Kidney glomerular epithelial cell (primary cell): ENCODE measurements at regions not wholly inside any gene's neighbourhood (a gene's known extent, or its start where the extent isn't known, plus 50 kb on each side); places are given as distances from the start of the nearest gene placed in this dataset.
"Not testable (repeated sequence)": the region's sequence is repeated elsewhere in the genome, so short reads cannot be mapped to it uniquely, and the experiment has no call there.

Experiments
- DNase-seq: peaks from one replicate; lab custom pipeline; 2025; lab: John Stamatoyannopoulos, UW

- DNase-seq, result peak; percentile 41
These were observed 307.2 kb downstream of the HHIPL2 start for GRCh38 chr1:222240536-222241181.

GRCh38 chr1:222239130-222239529 lies 308.8 kb downstream of the HHIPL2 start:
- no peak for DNase-seq

DNA sequence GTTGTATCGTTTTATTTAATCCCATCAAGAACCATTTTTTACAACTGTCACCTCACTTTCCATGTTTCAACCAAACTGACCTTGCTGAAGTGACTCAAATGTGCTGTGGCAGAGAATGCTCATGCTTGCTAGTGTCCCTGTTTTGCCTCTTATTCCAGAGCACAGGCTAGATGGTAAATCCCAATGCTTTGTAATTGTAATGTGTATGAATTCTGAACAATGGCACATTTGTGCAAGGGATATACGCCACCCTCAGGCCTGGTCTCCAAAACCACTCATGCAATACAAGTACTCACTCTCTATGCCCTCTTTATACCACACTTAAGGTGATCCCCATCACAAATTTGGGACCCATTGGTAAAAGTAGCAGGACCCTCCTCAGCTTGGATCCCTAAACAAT lies 313.6 kb downstream of the HHIPL2 start:
- DNase-seq, result no peak

GRCh38 chr1:222233444-222234158 lies 314.3 kb downstream of the HHIPL2 start:
- DNase-seq, result no peak

DNA sequence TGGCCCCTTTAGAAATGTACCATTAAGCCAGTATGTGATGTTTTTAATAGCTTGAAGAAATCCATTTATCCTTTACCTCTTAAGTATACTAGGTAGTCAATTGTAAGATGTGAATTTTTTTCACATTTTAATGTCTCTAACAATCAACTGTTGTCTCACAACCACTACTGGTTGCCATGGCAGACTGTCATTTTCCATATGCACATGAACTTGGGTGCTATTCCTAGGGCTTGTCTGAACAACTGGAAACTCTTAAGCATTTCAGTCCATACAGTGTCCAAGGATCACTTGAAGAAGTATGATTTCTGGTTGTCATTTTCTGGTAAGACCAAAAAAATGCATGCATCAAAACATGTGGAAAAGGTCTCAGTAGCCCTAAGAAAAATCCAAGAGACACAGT lies 315.1 kb downstream of the HHIPL2 start:
- DNase-seq, result no peak

DNA sequence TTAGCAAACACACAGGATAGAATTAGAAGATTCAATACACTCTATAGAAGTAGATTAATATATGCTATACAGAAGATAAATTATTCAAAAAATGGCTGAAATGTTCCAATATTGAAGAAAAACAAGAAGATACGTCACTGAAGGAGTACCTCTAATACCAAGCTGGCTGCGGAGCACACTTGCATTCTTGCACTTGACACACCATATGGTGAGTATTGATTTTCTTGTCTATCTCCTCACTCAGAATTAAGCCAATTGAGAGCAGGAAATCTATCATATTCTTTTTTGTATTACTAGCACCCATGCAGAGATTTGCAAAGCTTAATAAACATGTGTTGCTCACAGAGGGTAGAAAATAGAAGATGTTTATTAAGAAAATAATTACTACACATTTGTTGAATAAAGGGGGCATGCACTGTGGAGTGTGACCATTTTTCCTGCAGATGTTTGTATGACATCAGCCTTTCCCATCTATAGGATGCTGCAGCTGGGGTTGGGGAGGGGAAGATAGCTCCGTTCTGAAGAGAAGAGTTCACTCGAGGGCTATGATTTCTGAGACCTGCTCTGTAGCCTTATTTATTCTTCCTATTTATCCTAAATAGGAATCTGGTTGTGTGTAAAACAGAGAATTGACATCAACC lies 318.1 kb downstream of the HHIPL2 start:
- no peak for DNase-seq

GRCh38 chr1:222225316-222225691 lies 322.6 kb downstream of the HHIPL2 start:
- DNase-seq, result no peak

- peak; percentile 9 for DNase-seq
These were observed 323.1 kb downstream of the HHIPL2 start for GRCh38 chr1:222224636-222225315.

GRCh38 chr1:222224156-222224555 lies 323.7 kb downstream of the HHIPL2 start:
- no peak for DNase-seq

GRCh38 chr1:222223010-222223409 lies 324.9 kb downstream of the HHIPL2 start:
- DNase-seq, result no peak

DNA sequence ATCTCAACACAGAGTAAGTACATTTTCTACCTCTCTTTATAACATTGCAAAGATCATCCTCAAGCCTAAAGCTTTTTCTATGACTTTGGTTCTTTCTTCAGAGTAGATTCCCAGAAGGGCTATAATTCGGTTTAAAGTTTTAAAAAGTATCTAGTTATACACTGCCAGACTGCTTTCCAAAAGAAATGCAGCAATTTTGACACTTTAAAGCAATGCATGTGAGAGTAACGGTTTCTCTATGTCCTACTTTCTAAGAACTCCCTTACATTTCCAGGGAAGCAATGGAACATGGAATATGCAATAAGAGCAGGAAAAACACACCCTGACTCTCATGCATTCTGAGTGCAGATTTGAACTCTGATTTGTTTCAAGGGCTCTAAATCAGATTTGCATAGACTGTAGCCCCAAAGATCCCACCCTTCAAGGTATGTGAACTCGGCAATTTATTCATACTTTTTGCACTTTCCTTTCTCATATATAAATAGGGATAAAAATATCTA lies 331.6 kb downstream of the HHIPL2 start:
- DNase-seq, result no peak

DNA sequence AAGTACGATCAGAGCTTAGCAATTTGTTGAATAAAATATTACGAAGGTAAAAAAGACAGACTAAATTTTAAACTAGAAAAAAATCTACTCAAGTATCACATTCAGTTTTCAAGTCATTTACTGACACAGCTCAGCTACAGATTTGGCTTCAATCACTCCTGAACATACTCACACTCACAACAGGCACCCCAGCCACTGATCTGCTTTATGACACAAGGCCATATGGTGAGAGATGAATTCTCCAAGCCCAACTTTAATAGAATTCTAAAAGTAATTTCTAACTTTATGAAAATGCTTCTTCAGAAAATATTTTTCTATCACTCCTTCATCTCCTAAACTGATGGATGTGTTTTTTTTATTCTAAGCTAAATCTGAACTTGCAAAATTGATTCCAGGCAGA lies 337.1 kb downstream of the HHIPL2 start:
- DNase-seq, result no peak

- no peak for DNase-seq
These were observed 343.4 kb downstream of the HHIPL2 start for GRCh38 chr1:222204475-222204874.

- no peak for DNase-seq
These were observed 345.1 kb downstream of the HHIPL2 start for GRCh38 chr1:222202831-222203230.

DNA sequence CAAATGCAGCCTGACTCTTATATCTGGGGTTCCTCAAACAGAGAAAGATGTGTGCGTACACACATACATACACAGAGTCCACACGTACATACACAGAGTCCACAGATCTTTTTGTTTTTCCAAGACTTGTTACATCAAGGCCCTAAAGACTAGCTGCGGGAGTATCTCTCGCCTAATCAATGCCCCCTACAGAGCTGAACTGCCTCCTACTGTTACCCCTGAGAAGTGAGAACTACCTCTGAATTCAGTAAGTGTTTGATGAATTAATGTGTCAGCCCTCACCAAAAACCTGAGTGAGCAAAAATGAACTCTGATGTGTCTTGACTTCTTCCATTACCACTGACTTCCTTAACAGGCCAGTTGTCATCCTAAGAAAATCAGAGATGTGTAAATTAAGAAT lies 351.2 kb downstream of the HHIPL2 start:
- DNase-seq, result no peak

DNA sequence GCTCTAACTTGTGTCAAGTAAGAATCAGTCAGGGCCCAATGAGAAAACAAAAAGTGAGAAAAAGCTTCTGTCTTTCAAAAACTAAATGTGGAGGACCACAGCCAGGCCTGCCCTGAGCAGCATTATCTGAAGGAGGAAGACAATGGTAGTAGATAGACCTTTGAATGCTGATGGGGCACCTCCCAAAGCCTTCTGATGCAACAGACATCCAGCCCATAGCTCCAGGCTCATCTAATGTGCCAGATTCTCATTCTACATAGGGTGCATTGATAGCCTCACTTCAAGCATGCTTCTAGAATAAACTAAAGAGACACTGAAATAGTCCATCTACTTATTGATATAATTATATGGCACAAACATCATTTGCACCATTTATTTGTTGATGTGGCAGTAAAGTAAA lies 351.6 kb downstream of the HHIPL2 start:
- DNase-seq, result no peak

GRCh38 chr1:222195857-222196256 lies 352.0 kb downstream of the HHIPL2 start:
- DNase-seq, result no peak

GRCh38 chr1:222189218-222189617 lies 358.7 kb downstream of the HHIPL2 start:
- DNase-seq, result no peak

DNA sequence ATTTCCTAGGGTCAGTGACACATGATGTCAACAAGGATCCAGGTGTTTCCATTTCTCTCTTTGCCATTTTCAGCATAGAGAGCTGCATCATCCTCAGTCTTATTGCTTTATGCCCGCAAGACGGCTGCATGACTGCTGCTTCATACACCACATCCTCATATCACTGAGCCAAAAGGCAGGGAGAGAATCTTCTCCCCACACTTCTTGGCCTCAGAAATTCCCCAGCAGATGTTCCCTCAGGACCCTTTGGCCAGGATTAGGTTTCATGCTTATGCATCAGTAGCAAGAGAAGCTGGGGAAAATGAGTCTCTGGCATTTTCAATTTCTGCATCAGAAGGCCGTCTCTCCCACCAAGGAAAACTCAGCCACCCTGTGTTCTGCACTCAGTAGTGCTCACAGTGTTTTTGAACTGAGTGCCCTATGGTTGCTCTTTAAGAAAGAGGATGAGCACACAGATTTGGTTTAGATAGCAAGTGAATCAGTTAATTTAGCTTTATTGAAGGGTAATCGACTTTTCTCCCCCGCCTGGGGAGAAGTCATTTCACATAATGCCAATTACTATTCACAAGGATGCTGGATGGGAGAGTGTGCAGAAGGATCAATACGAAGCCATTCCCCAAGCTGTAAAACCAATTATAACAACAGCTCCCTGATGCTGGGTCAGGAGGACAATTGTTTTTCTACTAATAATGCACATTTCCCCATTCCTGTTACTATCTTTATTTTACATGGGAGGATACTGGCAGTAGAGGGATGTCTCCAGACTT lies 360.2 kb downstream of the HHIPL2 start:
- no peak for DNase-seq

- DNase-seq, result no peak
These were observed 365.3 kb downstream of the HHIPL2 start for GRCh38 chr1:222182641-222183040.

GRCh38 chr1:222181191-222181590 lies 366.7 kb downstream of the HHIPL2 start:
- no peak for DNase-seq

DNA sequence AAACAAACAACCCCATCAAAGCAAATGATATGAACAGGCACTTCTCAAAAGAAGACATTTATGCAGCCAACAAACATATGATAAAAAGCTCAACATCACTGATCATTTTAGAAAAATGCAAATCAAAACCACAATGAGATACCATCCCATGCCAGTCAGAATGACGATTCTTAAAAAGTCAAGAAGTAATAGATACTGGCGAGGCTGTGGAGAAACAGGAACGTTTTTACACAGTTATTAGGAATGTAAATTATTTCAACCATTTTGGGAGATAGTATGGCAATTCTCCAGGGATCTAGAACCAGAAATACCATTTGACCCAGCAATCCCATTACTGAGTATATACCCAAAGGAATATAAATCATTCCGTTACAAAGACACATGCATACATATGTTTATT lies 370.4 kb downstream of the HHIPL2 start:
- DNase-seq, result not testable (repeated sequence)
